ENCODE measurements at regions not wholly inside any gene's neighbourhood (a gene's known extent, or its start where the extent isn't known, plus 50 kb on each side); places are given as distances from the start of the nearest gene placed in this dataset.
"Not testable (repeated sequence)": the region's sequence is repeated elsewhere in the genome, so short reads cannot be mapped to it uniquely, and the experiment has no call there.

GRCh38 chr13:83470133-83470797 is 412.0 kb downstream of the SLITRK1 start:
- no peak for DNase-seq (ENCODE audit: low spot score)

- DNase-seq (ENCODE audit: low spot score), result no peak
These were observed 428.6 kb downstream of the SLITRK1 start for GRCh38 chr13:83453723-83454122.

- DNase-seq (ENCODE audit: low spot score), result no peak
These were observed 429.0 kb downstream of the SLITRK1 start for GRCh38 chr13:83453300-83453699.

GRCh38 chr13:83452292-83452950 is 429.9 kb downstream of the SLITRK1 start:
- DNase-seq (ENCODE audit: low spot score), result no peak

- no peak for DNase-seq (ENCODE audit: low spot score)
These were observed 431.7 kb downstream of the SLITRK1 start for GRCh38 chr13:83450591-83450990.

- no peak for DNase-seq (ENCODE audit: low spot score)
These were observed 432.4 kb downstream of the SLITRK1 start for GRCh38 chr13:83449668-83450395.

- no peak for DNase-seq (ENCODE audit: low spot score)
These were observed 441.8 kb downstream of the SLITRK1 start for GRCh38 chr13:83440465-83440864.

GRCh38 chr13:83439464-83439863 is 442.8 kb downstream of the SLITRK1 start:
- DNase-seq (ENCODE audit: low spot score), result not testable (repeated sequence)

- DNase-seq (ENCODE audit: low spot score), result no peak
These were observed 458.4 kb downstream of the SLITRK1 start for GRCh38 chr13:83423861-83424260.

GRCh38 chr13:83423381-83423780 is 458.9 kb downstream of the SLITRK1 start:
- no peak for DNase-seq (ENCODE audit: low spot score)

GRCh38 chr13:83414393-83414792 is 467.9 kb downstream of the SLITRK1 start:
- DNase-seq (ENCODE audit: low spot score), result no peak

- no peak for DNase-seq (ENCODE audit: low spot score)
These were observed 495.7 kb downstream of the SLITRK1 start for GRCh38 chr13:83386609-83387008.

GRCh38 chr13:83378908-83379307 is 503.4 kb downstream of the SLITRK1 start:
- DNase-seq (ENCODE audit: low spot score), result no peak

- DNase-seq (ENCODE audit: low spot score), result no peak
These were observed 504.8 kb downstream of the SLITRK1 start for GRCh38 chr13:83377491-83377890.

GRCh38 chr13:83372786-83373185 is 509.5 kb downstream of the SLITRK1 start:
- DNase-seq (ENCODE audit: low spot score), result no peak

- DNase-seq (ENCODE audit: low spot score), result no peak
These were observed 516.6 kb downstream of the SLITRK1 start for GRCh38 chr13:83365723-83366122.

- DNase-seq (ENCODE audit: low spot score), result no peak
These were observed 527.2 kb downstream of the SLITRK1 start for GRCh38 chr13:83355041-83355440.

GRCh38 chr13:83352391-83352790 is 529.9 kb downstream of the SLITRK1 start:
- no peak for DNase-seq (ENCODE audit: low spot score)

GRCh38 chr13:83350569-83350968 is 531.7 kb downstream of the SLITRK1 start:
- DNase-seq (ENCODE audit: low spot score), result no peak

GRCh38 chr13:83344518-83344917 is 537.8 kb downstream of the SLITRK1 start:
- no peak for DNase-seq (ENCODE audit: low spot score)

GRCh38 chr13:83340170-83340569 is 542.1 kb downstream of the SLITRK1 start:
- no peak for DNase-seq (ENCODE audit: low spot score)

GRCh38 chr13:83333614-83334388 is 548.5 kb downstream of the SLITRK1 start:
- DNase-seq (ENCODE audit: low spot score), result no peak
